H1 (cell line): ENCODE measurements at regions not wholly inside any gene's neighbourhood (a gene's known extent, or its start where the extent isn't known, plus 50 kb on each side); places are given as distances from the start of the nearest gene placed in this dataset.

Experiments
- CTCF ChIA-PET: fragments of 300-600 bp; sonication (Branson Sonifier 250); formaldehyde crosslinking; loops from one replicate; lab custom pipeline; 2021; ENCODE audit not compliant: partially characterized antibody; lab: Charles Lee
- POLR2A ChIA-PET: fragments of 300-600 bp; sonication (Branson Sonifier 250); formaldehyde crosslinking; loops from one replicate; lab custom pipeline; 2021; ENCODE audit warnings: inconsistent platforms; ENCODE audit not compliant: partially characterized antibody; lab: Charles Lee
- DNase-seq, 2 experiments: peaks; one replicate each; pipeline versions ENCODE4 v3.0.0 to v3.0.0-alpha.2; 2010 to 2022; ENCODE audit warnings: low spot score in 2 of 2, low read depth in 1 of 2, mixed read lengths in 1 of 2
- FAIRE-seq: peaks from 2 replicates; lab custom pipeline; 2011; peaks lifted over from hg19 to GRCh38; lab: Jason Lieb, UNC
- H2AFZ ChIP-seq: 2 replicates; pipeline ENCODE4 v1.8.1; 2012; ENCODE audit warnings: low read length, inconsistent platforms
- H2AK5ac ChIP-seq: 2 replicates; pipeline ENCODE4 v1.6.1; 2013; ENCODE audit warnings: low read depth, low read length
- H2BK120ac ChIP-seq: replicated peaks from 2 replicates; pipeline ENCODE3; 2013; ENCODE audit warnings: low read depth, low read length, inconsistent platforms
- H2BK12ac ChIP-seq: 2 replicates; pipeline ENCODE4 v1.6.1; 2013; ENCODE audit warnings: low read depth, low read length
- H2BK15ac ChIP-seq: 2 replicates; pipeline ENCODE4 v1.6.1; 2013; ENCODE audit warnings: low read length
- H2BK20ac ChIP-seq: 2 replicates; pipeline ENCODE4 v1.6.1; 2013; ENCODE audit warnings: low read length
- H2BK5ac ChIP-seq: 2 replicates; pipeline ENCODE4 v1.6.1; 2013; ENCODE audit warnings: low read depth, low read length
- H3K14ac ChIP-seq: 2 replicates; pipeline ENCODE4 v1.6.1; 2013; ENCODE audit warnings: inconsistent platforms; ENCODE audit not compliant: insufficient read length
- H3K18ac ChIP-seq: 2 replicates; pipeline ENCODE4 v1.6.1; 2013; ENCODE audit warnings: low read length; ENCODE audit errors: extremely low read depth
- H3K23ac ChIP-seq: 2 replicates; pipeline ENCODE4 v1.6.1; 2013; ENCODE audit warnings: inconsistent platforms; ENCODE audit not compliant: insufficient read length
- H3K23me2 ChIP-seq: 2 replicates; pipeline ENCODE4 v1.6.1; 2013; ENCODE audit warnings: low read depth, low read length
- H3K27ac ChIP-seq: 2 replicates; pipeline ENCODE4 v1.6.1; 2011; ENCODE audit warnings: low read depth, low read length, inconsistent platforms
- H3K27me3 ChIP-seq, 4 experiments: replicated peaks in 1 of 4; 1 replicate in 1 of 4; 2 replicates in 3 of 4; pipeline versions ENCODE4 v1.6.1 to v1.8.1; 2011 to 2013; ENCODE audit warnings: low read length in 3 of 4, mild to moderate bottlenecking in 3 of 4, inconsistent platforms in 2 of 4, mixed read lengths in 2 of 4, moderate library complexity in 1 of 4; ENCODE audit not compliant: control insufficient read depth in 3 of 4, insufficient read depth in 3 of 4; ENCODE audit errors: extremely low read depth in 1 of 4
- H3K36me3 ChIP-seq, 4 experiments: 2 replicates each; pipeline versions ENCODE4 v1.6.1 to v1.8.1; 2011 to 2013; ENCODE audit warnings: mild to moderate bottlenecking in 4 of 4, low read length in 3 of 4, moderate library complexity in 2 of 4, control low read depth in 1 of 4, inconsistent platforms in 1 of 4; ENCODE audit not compliant: insufficient read depth in 4 of 4, control insufficient read depth in 2 of 4
- H3K4ac ChIP-seq: replicated peaks from 2 replicates; pipeline ENCODE3; 2013; ENCODE audit warnings: low read length, low read depth, mixed read lengths, inconsistent platforms; ENCODE audit not compliant: insufficient read length
- H3K4me1 ChIP-seq, 4 experiments: replicated peaks in 1 of 4; 1 replicate in 1 of 4; 2 replicates in 3 of 4; pipeline versions ENCODE4 v1.6.1 to v1.8.1; 2011 to 2013; ENCODE audit warnings: low read length in 3 of 4, inconsistent platforms in 2 of 4, mixed read lengths in 1 of 4; ENCODE audit not compliant: insufficient read depth in 4 of 4, control insufficient read depth in 3 of 4
- H3K4me2 ChIP-seq, 2 experiments: 2 replicates each; pipeline versions ENCODE4 v1.6.1 to v1.8.1; 2011 to 2013; ENCODE audit warnings: low read depth in 2 of 2, low read length in 2 of 2, control low read depth in 1 of 2, inconsistent platforms in 1 of 2, mild to moderate bottlenecking in 1 of 2; ENCODE audit not compliant: insufficient read depth in 1 of 2
- H3K4me3 ChIP-seq, 4 experiments: fragments of 200-600, 300-600 bp in 1 of 4; sonication (generic), shearing (Covaris generic), sonication (Bioruptor Twin) in 1 of 4; 2 replicates each; pipeline versions ENCODE4 v1.5.1 to v1.8.1; 2011 to 2016; ENCODE audit warnings: low read length in 4 of 4, low read depth in 3 of 4, control low read depth in 2 of 4, inconsistent platforms in 2 of 4, mild to moderate bottlenecking in 2 of 4, mixed read lengths in 1 of 4, moderate library complexity in 1 of 4; ENCODE audit not compliant: insufficient read depth in 2 of 4; ENCODE audit errors: extremely low read depth in 1 of 4
- H3K56ac ChIP-seq: replicated peaks from 2 replicates; pipeline ENCODE3; 2013; ENCODE audit warnings: low read depth, mild to moderate bottlenecking, mixed read lengths, low read length, inconsistent platforms; ENCODE audit not compliant: insufficient read length
- H3K79me1 ChIP-seq: 2 replicates; pipeline ENCODE4 v1.6.1; 2013; ENCODE audit warnings: low read depth, low read length, control low read depth
- H3K79me2 ChIP-seq, 2 experiments: 2 replicates each; pipeline versions ENCODE4 v1.6.1 to v1.8.1; 2012 to 2013; ENCODE audit warnings: low read length in 2 of 2, mild to moderate bottlenecking in 2 of 2, inconsistent platforms in 1 of 2; ENCODE audit not compliant: insufficient read depth in 2 of 2, control insufficient read depth in 1 of 2
- H3K9ac ChIP-seq, 4 experiments: replicated peaks in 1 of 4; 1 replicate in 1 of 4; 2 replicates in 3 of 4; pipeline versions ENCODE4 v1.6.1 to v1.8.1; 2011 to 2013; ENCODE audit warnings: low read depth in 3 of 4, low read length in 3 of 4, control low read depth in 2 of 4, mild to moderate bottlenecking in 2 of 4, moderate library complexity in 2 of 4, inconsistent platforms in 1 of 4; ENCODE audit errors: extremely low read depth in 1 of 4
- H3K9me3 ChIP-seq, 2 experiments: 2 replicates each; pipeline versions ENCODE4 v1.6.1 to v1.8.1; 2012 to 2013; ENCODE audit warnings: mild to moderate bottlenecking in 2 of 2, moderate library complexity in 2 of 2, control low read depth in 1 of 2, inconsistent platforms in 1 of 2, low read depth in 1 of 2, low read length in 1 of 2, mixed read lengths in 1 of 2; ENCODE audit not compliant: insufficient read depth in 2 of 2
- H4K20me1 ChIP-seq, 2 experiments: replicated peaks in 1 of 2; 2 replicates each; pipeline versions ENCODE3 to v1.8.1; 2011 to 2013; ENCODE audit warnings: inconsistent platforms in 2 of 2, low read length in 2 of 2, mild to moderate bottlenecking in 1 of 2; ENCODE audit not compliant: insufficient read depth in 2 of 2, control insufficient read depth in 1 of 2
- H4K5ac ChIP-seq: 2 replicates; pipeline ENCODE4 v1.6.1; 2013; ENCODE audit warnings: low read length, low read depth, mixed read lengths, inconsistent platforms; ENCODE audit not compliant: insufficient read length
- H4K8ac ChIP-seq: 2 replicates; pipeline ENCODE4 v1.8.0; 2013; ENCODE audit warnings: mild to moderate bottlenecking, moderate library complexity, low read length, inconsistent platforms; ENCODE audit not compliant: insufficient read depth; ENCODE audit errors: extremely low read depth
- H4K91ac ChIP-seq: replicated peaks from 2 replicates; pipeline ENCODE3; 2013; ENCODE audit warnings: low read length, mixed read lengths, inconsistent platforms; ENCODE audit not compliant: insufficient read length
- FOSL1 ChIP-seq: IDR thresholded peaks from 2 replicates; pipeline ENCODE4 v1.6.1; 2011; ENCODE audit warnings: mild to moderate bottlenecking, low read depth, low read length, moderate library complexity; ENCODE audit not compliant: insufficient read depth
- NANOG ChIP-seq: IDR thresholded peaks from 2 replicates; pipeline ENCODE4 v1.6.1; 2011; ENCODE audit warnings: low read length, low read depth, mild to moderate bottlenecking, inconsistent platforms; ENCODE audit not compliant: insufficient read depth, poor library complexity, severe bottlenecking
- SIN3A ChIP-seq, 2 experiments: IDR thresholded peaks in 1 of 2; conservative IDR thresholded peaks in 1 of 2; 2 replicates each; pipeline ENCODE4 v1.6.1; 2011 to 2012; ENCODE audit warnings: low read length in 2 of 2, improper control_type of control experiment in 1 of 2, low read depth in 1 of 2, mild to moderate bottlenecking in 1 of 2
- TEAD4 ChIP-seq: IDR thresholded peaks from 2 replicates; pipeline ENCODE4 v1.6.1; 2012; ENCODE audit warnings: low read depth, low read length, inconsistent platforms, mixed read lengths
- WGBS, 2 experiments: shearing (Covaris generic) in 1 of 2; methylation state at CpG; one replicate each; pipeline versions ENCODE4 v1.1.6 to v1.1.7; 2013 to 2015; ENCODE audit warnings: low lambda C conversion rate in 2 of 2, mixed read lengths in 2 of 2, inconsistent platforms in 1 of 2, low coverage in 1 of 2, missing lambda C conversion rate in 1 of 2; ENCODE audit not compliant: insufficient replicate concordance in 2 of 2, insufficient coverage in 1 of 2, insufficient read length in 1 of 2; ENCODE audit errors: extremely low coverage in 1 of 2, missing lambda C conversion rate in 1 of 2; 5-methylcytosine and 5-hydroxymethylcytosine counted together

- no peak overlapping the region for H2AK5ac ChIP-seq
- H3K23me2 ChIP-seq: no peaks in the 10 kb centered on the region
- no peak overlapping the region for H2BK120ac ChIP-seq
- CTCF ChIA-PET: no interaction called here
- TF ChIP-seq NANOG (no peak), FOSL1 (no peak), TEAD4 (no peak), SIN3A (conservative IDR thresholded peaks at IDR 0.05 in 1 of 2, IDR thresholded peaks at IDR 0.05 in 1 of 2; ENCODE audit: low read depth in 1 of 2, low read length in 2 of 2) (no peak)
- no peak overlapping the region for H3K56ac ChIP-seq
- no peaks in the 10 kb centered on the region for H4K20me1 ChIP-seq
- FAIRE-seq (no peak), DNase-seq (no peak)
- no peaks in the 10 kb centered on the region for H3K36me3 ChIP-seq
- H3K14ac ChIP-seq: no peak overlapping the region
- no peak overlapping the region for H2BK15ac ChIP-seq
- no peak overlapping the region for H3K23ac ChIP-seq
- no peak overlapping the region for H2BK20ac ChIP-seq
- no peak overlapping the region for H2BK5ac ChIP-seq
- no peak overlapping the region for H4K8ac ChIP-seq
- H4K91ac ChIP-seq: no peak overlapping the region
- H3K9ac ChIP-seq: no peak overlapping the region
- no peak overlapping the region for H3K4ac ChIP-seq
- no peaks in the 10 kb centered on the region for H3K79me2 ChIP-seq
- H2BK12ac ChIP-seq: no peak overlapping the region
- no peak overlapping the region for H4K5ac ChIP-seq
- H3K27ac ChIP-seq: no peak overlapping the region
- H3K9me3 ChIP-seq: no peaks in the 10 kb centered on the region
- H3K4me3 ChIP-seq: no peak overlapping the region
- no peak overlapping the region for H3K4me2 ChIP-seq
- POLR2A ChIA-PET: no interaction called here
- H3K18ac ChIP-seq: no peak overlapping the region
- no peaks in the 10 kb centered on the region for H3K79me1 ChIP-seq
- H3K27me3 ChIP-seq: no peaks in the 10 kb centered on the region
- peaks cover 0 to 3% (median 0%) of the 10 kb centered on the region in 4 experiments; a peak in 1 of 7 replicates for H3K4me1 ChIP-seq
- H2AFZ ChIP-seq: no peak overlapping the region
- WGBS, 2 experiments: 87% methylated on average over 3 of the region's 3 CpGs; no CpG with 5 or more reads in 1 of the 2 experiments
Observed at GRCh38 chr14:86525673-86526072, 995.7 kb downstream of the FLRT2 start.
